ENCODE measurements at regions not wholly inside any gene's neighbourhood (a gene's known extent, or its start where the extent isn't known, plus 50 kb on each side); places are given as distances from the start of the nearest gene placed in this dataset.

DNA sequence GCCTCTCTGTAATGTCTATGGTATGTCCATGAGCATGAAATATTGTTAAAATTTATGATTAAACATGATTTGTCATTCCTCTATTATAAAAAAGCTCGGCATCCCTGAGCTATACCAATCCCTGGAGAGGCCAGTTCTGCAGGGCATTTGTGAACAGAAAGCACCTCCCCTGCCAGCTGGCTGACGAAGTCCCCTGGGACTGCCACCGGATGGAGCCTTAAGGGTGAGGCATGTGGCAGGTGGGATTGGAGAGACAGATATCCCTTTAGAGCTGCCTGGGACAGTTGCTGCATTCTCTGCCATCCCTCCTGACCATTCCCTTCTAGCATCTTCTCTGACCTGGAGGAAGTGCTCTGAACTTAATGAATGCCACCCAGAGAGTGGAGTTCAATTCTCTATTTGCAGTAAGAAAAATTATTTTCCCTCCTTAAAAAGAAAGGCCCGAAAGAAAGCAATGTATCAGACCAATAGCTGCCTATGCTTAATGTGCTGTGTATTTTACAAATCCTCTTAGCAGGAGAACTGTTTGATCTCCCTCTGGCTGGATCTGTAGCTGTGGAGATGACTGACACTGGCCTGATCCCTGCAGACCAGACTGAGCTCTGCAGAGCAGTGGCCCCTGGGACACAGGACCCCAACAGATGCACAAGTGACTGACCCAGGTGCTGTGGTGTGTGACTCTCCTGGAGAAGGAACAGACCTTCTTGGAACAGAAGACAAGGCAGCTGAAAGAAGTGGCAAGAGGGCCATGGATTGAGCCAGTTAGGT lies 219.0 kb upstream of the NAV2 start (continued):
- TF ChIP-seq, protein P1, sequence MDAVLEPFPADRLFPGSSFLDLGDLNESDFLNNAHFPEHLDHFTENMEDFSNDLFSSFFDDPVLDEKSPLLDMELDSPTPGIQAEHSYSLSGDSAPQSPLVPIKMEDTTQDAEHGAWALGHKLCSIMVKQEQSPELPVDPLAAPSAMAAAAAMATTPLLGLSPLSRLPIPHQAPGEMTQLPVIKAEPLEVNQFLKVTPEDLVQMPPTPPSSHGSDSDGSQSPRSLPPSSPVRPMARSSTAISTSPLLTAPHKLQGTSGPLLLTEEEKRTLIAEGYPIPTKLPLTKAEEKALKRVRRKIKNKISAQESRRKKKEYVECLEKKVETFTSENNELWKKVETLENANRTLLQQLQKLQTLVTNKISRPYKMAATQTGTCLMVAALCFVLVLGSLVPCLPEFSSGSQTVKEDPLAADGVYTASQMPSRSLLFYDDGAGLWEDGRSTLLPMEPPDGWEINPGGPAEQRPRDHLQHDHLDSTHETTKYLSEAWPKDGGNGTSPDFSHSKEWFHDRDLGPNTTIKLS (IDR thresholded peaks at IDR 0.05; ENCODE audit: borderline replicate concordance, low read depth), result no peak
- no peak for TF ChIP-seq PPARD (CRISPR knock-in tag; IDR thresholded peaks at IDR 0.05)

DNA sequence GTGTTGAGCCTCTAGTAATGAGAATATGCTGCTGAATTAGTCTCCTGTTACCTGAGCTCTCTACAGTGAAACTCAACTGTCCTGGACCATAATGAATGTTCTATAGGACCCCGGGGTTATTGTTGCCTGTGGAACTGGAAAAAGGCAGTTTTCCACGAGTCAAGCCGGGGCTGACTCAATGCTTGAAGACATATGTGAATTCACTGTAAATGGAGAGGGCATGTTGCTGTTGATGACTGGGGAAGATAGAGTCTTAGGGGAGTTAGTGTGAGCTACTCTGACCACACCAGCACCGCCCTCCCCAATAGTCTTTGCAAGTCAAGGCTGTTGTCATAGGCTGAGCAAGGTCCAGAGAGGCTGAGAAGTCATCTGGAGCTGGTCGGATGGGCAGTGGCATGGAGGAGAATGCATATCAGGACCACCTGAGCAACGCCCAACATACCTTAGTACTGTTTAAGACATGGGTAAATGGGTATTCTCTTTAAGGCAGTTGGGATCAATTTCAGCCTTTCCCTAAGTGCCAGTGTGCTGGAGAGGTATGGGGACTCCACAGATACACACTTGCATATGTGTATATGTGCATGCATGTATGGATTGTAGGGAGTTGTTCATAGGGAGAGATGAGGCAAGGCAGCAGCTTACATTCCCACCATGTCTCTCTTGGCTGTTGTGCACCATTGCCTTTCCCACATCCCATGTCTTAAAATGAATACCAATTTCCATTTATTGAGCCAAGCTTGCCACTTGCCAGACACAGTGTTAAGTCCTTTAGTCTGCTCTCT lies 230.1 kb upstream of the NAV2 start:
- Histone ChIP-seq H3K4me2 (ENCODE audit: insufficient read depth, low read length) (no peak overlapping the region), H3K9me1 (ENCODE audit: control insufficient read depth, insufficient read depth, low read length) (no peaks in the 10 kb centered on the region), H2AFZ (ENCODE audit: low read depth, low read length) (no peak overlapping the region), H3K9me3 (replicated peaks; ENCODE audit: control insufficient read depth, insufficient read depth, low read depth, low read length) (no peaks in the 10 kb centered on the region), H3K27ac (ENCODE audit: extremely low read depth, low read depth, low read length) (no peak overlapping the region), H3K4me3 (no peak overlapping the region), H3K79me2 (ENCODE audit: control insufficient read depth, insufficient read depth, low read length) (no peaks in the 10 kb centered on the region), H3K36me3 (ENCODE audit: control insufficient read depth, insufficient read depth, low read length) (no peaks in the 10 kb centered on the region), H3K4me1 (replicated peaks in 1 of 2; ENCODE audit: control insufficient read depth in 2 of 2, insufficient read depth in 2 of 2, low read length in 2 of 2) (no peaks in the 10 kb centered on the region), H3K27me3 (ENCODE audit: control insufficient read depth in 2 of 2, insufficient read depth in 2 of 2, low read length in 2 of 2) (peaks cover 4 to 12% of the 10 kb centered on the region in 2 experiments; a peak in 4 of 5 replicates), H3K9ac (ENCODE audit: insufficient read depth in 1 of 2, low read depth in 2 of 2, low read length in 2 of 2) (no peak overlapping the region), H4K20me1 (replicated peaks; ENCODE audit: control insufficient read depth, insufficient read depth, low read length) (peaks cover 3% of the 10 kb centered on the region; the same call in 1 of the 2 replicates)
- 0% methylated on average over 6 of the region's 6 CpGs for WGBS (ENCODE audit: insufficient coverage, low coverage, missing lambda C conversion rate)
- DNase-seq (ENCODE audit: extremely low read depth in 1 of 4, low spot score in 3 of 4), result no peak
- no peak for ATAC-seq
- intact Hi-C loops (cut with micrococcal nuclease), result no loop called here
- ChIA-PET CTCF (ENCODE audit: low intra/inter-chr PET ratio) (no interaction called here), POLR2A (no interaction called here)
- FAIRE-seq, result no peak
- in situ Hi-C loops (cut with MboI), result no loop called here
- TF ChIP-seq, protein P2, sequence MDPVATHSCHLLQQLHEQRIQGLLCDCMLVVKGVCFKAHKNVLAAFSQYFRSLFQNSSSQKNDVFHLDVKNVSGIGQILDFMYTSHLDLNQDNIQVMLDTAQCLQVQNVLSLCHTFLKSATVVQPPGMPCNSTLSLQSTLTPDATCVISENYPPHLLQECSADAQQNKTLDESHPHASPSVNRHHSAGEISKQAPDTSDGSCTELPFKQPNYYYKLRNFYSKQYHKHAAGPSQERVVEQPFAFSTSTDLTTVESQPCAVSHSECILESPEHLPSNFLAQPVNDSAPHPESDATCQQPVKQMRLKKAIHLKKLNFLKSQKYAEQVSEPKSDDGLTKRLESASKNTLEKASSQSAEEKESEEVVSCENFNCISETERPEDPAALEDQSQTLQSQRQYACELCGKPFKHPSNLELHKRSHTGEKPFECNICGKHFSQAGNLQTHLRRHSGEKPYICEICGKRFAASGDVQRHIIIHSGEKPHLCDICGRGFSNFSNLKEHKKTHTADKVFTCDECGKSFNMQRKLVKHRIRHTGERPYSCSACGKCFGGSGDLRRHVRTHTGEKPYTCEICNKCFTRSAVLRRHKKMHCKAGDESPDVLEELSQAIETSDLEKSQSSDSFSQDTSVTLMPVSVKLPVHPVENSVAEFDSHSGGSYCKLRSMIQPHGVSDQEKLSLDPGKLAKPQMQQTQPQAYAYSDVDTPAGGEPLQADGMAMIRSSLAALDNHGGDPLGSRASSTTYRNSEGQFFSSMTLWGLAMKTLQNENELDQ (CRISPR knock-in tag; IDR thresholded peaks at IDR 0.05; ENCODE audit: borderline replicate concordance), result no peak
- no peak for TF ChIP-seq PHF20 (IDR thresholded peaks at IDR 0.05; ENCODE audit: partially characterized antibody)
- TF ChIP-seq, protein P3, sequence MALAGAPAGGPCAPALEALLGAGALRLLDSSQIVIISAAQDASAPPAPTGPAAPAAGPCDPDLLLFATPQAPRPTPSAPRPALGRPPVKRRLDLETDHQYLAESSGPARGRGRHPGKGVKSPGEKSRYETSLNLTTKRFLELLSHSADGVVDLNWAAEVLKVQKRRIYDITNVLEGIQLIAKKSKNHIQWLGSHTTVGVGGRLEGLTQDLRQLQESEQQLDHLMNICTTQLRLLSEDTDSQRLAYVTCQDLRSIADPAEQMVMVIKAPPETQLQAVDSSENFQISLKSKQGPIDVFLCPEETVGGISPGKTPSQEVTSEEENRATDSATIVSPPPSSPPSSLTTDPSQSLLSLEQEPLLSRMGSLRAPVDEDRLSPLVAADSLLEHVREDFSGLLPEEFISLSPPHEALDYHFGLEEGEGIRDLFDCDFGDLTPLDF (CRISPR knock-in tag; IDR thresholded peaks at IDR 0.05), result no peak
- TF ChIP-seq POLR2H (tag; IDR thresholded peaks at IDR 0.05; ENCODE audit: low read depth), result no peak
- no peak for TF ChIP-seq PRPF4 (IDR thresholded peaks at IDR 0.05; ENCODE audit: insufficient read depth, low read depth, low read length, poor library complexity, severe bottlenecking)
- no peak for TF ChIP-seq HLTF (IDR thresholded peaks at IDR 0.05)
- TF ChIP-seq, protein P4, sequence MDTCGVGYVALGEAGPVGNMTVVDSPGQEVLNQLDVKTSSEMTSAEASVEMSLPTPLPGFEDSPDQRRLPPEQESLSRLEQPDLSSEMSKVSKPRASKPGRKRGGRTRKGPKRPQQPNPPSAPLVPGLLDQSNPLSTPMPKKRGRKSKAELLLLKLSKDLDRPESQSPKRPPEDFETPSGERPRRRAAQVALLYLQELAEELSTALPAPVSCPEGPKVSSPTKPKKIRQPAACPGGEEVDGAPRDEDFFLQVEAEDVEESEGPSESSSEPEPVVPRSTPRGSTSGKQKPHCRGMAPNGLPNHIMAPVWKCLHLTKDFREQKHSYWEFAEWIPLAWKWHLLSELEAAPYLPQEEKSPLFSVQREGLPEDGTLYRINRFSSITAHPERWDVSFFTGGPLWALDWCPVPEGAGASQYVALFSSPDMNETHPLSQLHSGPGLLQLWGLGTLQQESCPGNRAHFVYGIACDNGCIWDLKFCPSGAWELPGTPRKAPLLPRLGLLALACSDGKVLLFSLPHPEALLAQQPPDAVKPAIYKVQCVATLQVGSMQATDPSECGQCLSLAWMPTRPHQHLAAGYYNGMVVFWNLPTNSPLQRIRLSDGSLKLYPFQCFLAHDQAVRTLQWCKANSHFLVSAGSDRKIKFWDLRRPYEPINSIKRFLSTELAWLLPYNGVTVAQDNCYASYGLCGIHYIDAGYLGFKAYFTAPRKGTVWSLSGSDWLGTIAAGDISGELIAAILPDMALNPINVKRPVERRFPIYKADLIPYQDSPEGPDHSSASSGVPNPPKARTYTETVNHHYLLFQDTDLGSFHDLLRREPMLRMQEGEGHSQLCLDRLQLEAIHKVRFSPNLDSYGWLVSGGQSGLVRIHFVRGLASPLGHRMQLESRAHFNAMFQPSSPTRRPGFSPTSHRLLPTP (IDR thresholded peaks at IDR 0.05; ENCODE audit: borderline replicate concordance, extremely low read depth, insufficient read length), result no peak
- BruUV-seq (replicated peaks), result no TSS peak
